ENCODE measurements at regions not wholly inside any gene's neighbourhood (a gene's known extent, or its start where the extent isn't known, plus 50 kb on each side); places are given as distances from the start of the nearest gene placed in this dataset.

GRCh38 chr6:138643210-138643609 lies 130.4 kb upstream of the CCDC28A start:
- DNase-seq = no peak
- Histone ChIP-seq H3K36me3 (no peaks in the 10 kb centered on the region), H3K9me3 (no peaks in the 10 kb centered on the region), H3K4me3 (no peak overlapping the region), H3K27me3 (replicated peaks in 1 of 7) (no peaks in the 10 kb centered on the region), H3K27ac (no peak overlapping the region), H3K4me1 (no peaks in the 10 kb centered on the region)
- intact Hi-C loops (cut with DNase I; ENCODE audit: low total_unique reads) = no loop called here
- TF ChIP-seq, protein P1, sequence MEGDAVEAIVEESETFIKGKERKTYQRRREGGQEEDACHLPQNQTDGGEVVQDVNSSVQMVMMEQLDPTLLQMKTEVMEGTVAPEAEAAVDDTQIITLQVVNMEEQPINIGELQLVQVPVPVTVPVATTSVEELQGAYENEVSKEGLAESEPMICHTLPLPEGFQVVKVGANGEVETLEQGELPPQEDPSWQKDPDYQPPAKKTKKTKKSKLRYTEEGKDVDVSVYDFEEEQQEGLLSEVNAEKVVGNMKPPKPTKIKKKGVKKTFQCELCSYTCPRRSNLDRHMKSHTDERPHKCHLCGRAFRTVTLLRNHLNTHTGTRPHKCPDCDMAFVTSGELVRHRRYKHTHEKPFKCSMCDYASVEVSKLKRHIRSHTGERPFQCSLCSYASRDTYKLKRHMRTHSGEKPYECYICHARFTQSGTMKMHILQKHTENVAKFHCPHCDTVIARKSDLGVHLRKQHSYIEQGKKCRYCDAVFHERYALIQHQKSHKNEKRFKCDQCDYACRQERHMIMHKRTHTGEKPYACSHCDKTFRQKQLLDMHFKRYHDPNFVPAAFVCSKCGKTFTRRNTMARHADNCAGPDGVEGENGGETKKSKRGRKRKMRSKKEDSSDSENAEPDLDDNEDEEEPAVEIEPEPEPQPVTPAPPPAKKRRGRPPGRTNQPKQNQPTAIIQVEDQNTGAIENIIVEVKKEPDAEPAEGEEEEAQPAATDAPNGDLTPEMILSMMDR (IDR thresholded peaks at IDR 0.05 in 8 of 11, conservative IDR thresholded peaks at IDR 0.05 in 3 of 11) = no peak
- TF ChIP-seq POLR2A (IDR thresholded peaks at IDR 0.05) = no peak
- TF ChIP-seq POLR2AphosphoS5 (IDR thresholded peaks at IDR 0.05) = no peak
- 91 to 98% (median 97%) methylated on average over 2 of the region's 2 CpGs for WGBS, 5 donors

DNA sequence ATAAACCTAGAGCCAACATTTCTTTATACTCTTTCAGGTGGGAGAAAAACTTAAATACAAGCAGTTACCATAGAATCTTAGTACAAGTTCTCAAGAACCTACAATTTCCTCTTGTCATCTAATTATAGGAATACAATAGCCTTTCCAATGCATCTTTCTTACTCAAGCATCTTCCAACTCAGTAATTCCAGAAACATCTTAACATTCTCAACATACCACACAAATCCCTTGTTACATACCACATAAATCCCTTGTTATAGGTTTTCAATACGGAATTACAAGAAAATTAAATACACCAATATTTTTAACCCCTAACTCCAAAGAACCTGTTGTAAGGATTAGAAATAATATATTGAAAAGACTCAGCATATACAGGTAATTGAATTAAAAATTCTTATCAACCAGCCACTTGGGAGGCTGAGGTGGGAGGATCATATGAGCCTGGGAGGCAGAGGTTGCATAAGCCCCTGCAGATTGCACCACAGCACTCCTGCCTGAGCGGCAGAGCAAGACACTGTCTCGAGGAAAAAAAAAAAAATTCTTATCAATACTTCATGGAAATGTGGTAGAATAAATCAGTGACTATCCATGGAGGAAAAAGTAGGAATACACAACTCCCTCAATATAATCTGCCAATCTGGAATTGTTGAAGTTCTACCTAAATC lies 127.5 kb upstream of the CCDC28A start:
- WGBS, 5 donors = 71 to 90% (median 80%) methylated on average over 3 of the region's 3 CpGs
- Histone ChIP-seq H3K9me3 (no peaks in the 10 kb centered on the region), H3K4me3 (no peak overlapping the region), H3K36me3 (no peaks in the 10 kb centered on the region), H3K27me3 (replicated peaks in 1 of 7) (no peaks in the 10 kb centered on the region), H3K27ac (no peak overlapping the region), H3K4me1 (no peaks in the 10 kb centered on the region)
- no peak for TF ChIP-seq POLR2A (IDR thresholded peaks at IDR 0.05)
- TF ChIP-seq, protein P1 (IDR thresholded peaks at IDR 0.05 in 8 of 11, conservative IDR thresholded peaks at IDR 0.05 in 3 of 11) = no peak
- TF ChIP-seq POLR2AphosphoS5 (IDR thresholded peaks at IDR 0.05) = no peak
- DNase-seq = no peak
- intact Hi-C loops (cut with DNase I; ENCODE audit: low total_unique reads) = no loop called here

- Histone ChIP-seq H3K4me3 (no peak overlapping the region), H3K27ac (peak overlapping the region in 1 of 8 donors; percentile 26), H3K36me3 (no peaks in the 10 kb centered on the region), H3K9me3 (no peaks in the 10 kb centered on the region), H3K27me3 (replicated peaks in 1 of 7) (no peaks in the 10 kb centered on the region), H3K4me1 (no peaks in the 10 kb centered on the region)
- intact Hi-C loops (cut with DNase I; ENCODE audit: low total_unique reads) = no loop called here
- no peak for TF ChIP-seq POLR2A (IDR thresholded peaks at IDR 0.05)
- no peak for TF ChIP-seq POLR2AphosphoS5 (IDR thresholded peaks at IDR 0.05)
- TF ChIP-seq, protein P1 (IDR thresholded peaks at IDR 0.05 in 8 of 11, conservative IDR thresholded peaks at IDR 0.05 in 3 of 11) = no peak
- WGBS, 5 donors = 64 to 78% (median 73%) methylated on average over 6 of the region's 6 CpGs
- no peak for DNase-seq
Observed at GRCh38 chr6:138647006-138647405, 126.6 kb upstream of the CCDC28A start.

DNA sequence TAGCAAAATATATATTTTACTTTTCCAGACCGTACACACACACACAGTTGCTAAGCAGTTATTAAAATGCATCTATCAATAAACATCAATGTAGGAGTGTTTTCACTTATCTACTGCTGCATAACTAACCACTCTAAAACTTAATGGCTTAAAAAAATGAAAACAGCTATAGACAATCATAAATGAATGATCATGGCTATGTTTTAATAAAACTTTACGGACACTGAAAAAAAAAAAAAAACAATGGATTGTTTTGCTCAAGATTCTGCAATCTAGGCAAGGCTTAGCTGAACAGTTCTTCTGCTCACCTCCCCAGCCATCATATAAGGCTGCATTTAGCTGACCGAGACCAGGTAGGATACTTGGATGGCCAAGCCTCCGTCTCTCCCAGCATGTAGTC lies 125.4 kb upstream of the CCDC28A start:
- WGBS, 5 donors = 94 to 97% (median 96%) methylated on average over 4 of the region's 4 CpGs
- TF ChIP-seq, protein P1 (IDR thresholded peaks at IDR 0.05 in 8 of 11, conservative IDR thresholded peaks at IDR 0.05 in 3 of 11) = no peak
- no peak for TF ChIP-seq POLR2AphosphoS5 (IDR thresholded peaks at IDR 0.05)
- TF ChIP-seq POLR2A (IDR thresholded peaks at IDR 0.05) = no peak
- intact Hi-C loops (cut with DNase I; ENCODE audit: low total_unique reads) = no loop called here
- no peak for DNase-seq
- no peaks in the 10 kb centered on the region for H3K27me3 ChIP-seq (replicated peaks in 1 of 7)
- H3K36me3 ChIP-seq = no peaks in the 10 kb centered on the region
- H3K27ac ChIP-seq = no peak overlapping the region
- no peaks in the 10 kb centered on the region for H3K9me3 ChIP-seq
- no peaks in the 10 kb centered on the region for H3K4me1 ChIP-seq
- H3K4me3 ChIP-seq = no peak overlapping the region

Measured in spleen (tissue), 11 donors.